Type B pancreatic cell (in vitro differentiated cells): ENCODE measurements at regions not wholly inside any gene's neighbourhood (a gene's known extent, or its start where the extent isn't known, plus 50 kb on each side); places are given as distances from the start of the nearest gene placed in this dataset.

Experiments
- DNase-seq: peaks from one replicate; pipeline ENCODE4 v3.0.0; 2021; ENCODE audit warnings: mixed read lengths; ENCODE audit not compliant: unreplicated experiment; ENCODE audit errors: extremely low spot score
- H3K27ac Mint-ChIP-seq: 2 replicates; pipeline ENCODE4 v1.8.0; 2021; ENCODE audit warnings: mild to moderate bottlenecking, mixed read lengths
- H3K27me3 Mint-ChIP-seq: 2 replicates; pipeline ENCODE4 v1.8.0; 2021; ENCODE audit warnings: mixed read lengths
- H3K36me3 Mint-ChIP-seq: 2 replicates; pipeline ENCODE4 v1.8.0; 2021; ENCODE audit warnings: mixed read lengths
- H3K4me1 Mint-ChIP-seq: one replicate; pipeline ENCODE4 v1.8.0; 2021; ENCODE audit warnings: mixed read lengths; ENCODE audit not compliant: unreplicated experiment
- H3K4me3 Mint-ChIP-seq: 2 replicates; pipeline ENCODE4 v1.8.0; 2021; ENCODE audit warnings: mild to moderate bottlenecking, mixed read lengths
- H3K9me3 Mint-ChIP-seq: 2 replicates; pipeline ENCODE4 v1.8.0; 2021; ENCODE audit warnings: mixed read lengths
- TF ChIP-seq, protein P1 (sequence below): fragments of 200-600 bp; sonication (generic); conservative IDR thresholded peaks from 2 replicates; pipeline ENCODE4 v1.5.0; 2021; ENCODE audit warnings: antibody characterized with exemption, mild to moderate bottlenecking

DNA sequence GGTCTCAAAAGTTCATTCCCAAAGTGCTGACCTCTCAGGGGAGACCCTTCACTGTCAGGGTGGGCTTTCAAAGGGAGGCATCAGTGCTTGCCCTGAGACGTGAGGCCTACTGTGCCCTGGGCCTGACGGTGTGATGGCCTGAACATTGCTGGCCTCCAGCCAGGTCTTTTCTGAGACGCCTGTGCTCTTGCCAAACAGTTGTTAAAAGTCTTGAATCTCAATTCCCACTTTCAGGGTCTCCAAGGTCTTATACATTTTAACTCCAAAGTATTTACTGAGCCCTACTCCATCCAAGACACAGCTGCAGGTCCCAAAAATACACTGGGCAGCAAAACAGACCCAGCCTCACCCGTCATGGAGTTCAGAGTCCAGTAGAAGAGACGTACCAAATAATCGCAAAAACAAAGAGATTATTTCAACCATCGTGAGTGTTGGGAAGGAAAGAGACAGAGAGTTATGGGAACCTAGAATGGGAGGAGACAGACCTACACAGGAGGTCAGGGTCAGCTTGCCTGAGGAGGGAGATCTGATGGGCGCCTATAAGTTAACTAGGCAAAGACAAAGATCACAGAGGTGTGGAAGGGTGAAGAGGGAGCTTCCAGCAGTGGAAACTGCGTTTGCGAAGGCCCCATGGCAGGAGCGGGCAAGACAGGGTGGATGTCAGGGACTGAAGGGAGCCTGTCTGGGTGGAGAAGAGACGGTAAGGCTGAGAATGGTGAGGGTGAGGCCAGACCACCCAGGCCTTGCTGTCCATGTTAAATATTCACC, 446.3 kb downstream of the PREX1 start:
- Mint-ChIP-seq H3K4me1 (peaks cover 27% of the 10 kb centered on the region), H3K36me3 (no peaks in the 10 kb centered on the region), H3K4me3 (no peak overlapping the region), H3K27me3 (no peaks in the 10 kb centered on the region), H3K9me3 (no peaks in the 10 kb centered on the region), H3K27ac (no peak overlapping the region)
- TF ChIP-seq, protein P1, sequence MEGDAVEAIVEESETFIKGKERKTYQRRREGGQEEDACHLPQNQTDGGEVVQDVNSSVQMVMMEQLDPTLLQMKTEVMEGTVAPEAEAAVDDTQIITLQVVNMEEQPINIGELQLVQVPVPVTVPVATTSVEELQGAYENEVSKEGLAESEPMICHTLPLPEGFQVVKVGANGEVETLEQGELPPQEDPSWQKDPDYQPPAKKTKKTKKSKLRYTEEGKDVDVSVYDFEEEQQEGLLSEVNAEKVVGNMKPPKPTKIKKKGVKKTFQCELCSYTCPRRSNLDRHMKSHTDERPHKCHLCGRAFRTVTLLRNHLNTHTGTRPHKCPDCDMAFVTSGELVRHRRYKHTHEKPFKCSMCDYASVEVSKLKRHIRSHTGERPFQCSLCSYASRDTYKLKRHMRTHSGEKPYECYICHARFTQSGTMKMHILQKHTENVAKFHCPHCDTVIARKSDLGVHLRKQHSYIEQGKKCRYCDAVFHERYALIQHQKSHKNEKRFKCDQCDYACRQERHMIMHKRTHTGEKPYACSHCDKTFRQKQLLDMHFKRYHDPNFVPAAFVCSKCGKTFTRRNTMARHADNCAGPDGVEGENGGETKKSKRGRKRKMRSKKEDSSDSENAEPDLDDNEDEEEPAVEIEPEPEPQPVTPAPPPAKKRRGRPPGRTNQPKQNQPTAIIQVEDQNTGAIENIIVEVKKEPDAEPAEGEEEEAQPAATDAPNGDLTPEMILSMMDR = no peak
- DNase-seq = no peak

DNA sequence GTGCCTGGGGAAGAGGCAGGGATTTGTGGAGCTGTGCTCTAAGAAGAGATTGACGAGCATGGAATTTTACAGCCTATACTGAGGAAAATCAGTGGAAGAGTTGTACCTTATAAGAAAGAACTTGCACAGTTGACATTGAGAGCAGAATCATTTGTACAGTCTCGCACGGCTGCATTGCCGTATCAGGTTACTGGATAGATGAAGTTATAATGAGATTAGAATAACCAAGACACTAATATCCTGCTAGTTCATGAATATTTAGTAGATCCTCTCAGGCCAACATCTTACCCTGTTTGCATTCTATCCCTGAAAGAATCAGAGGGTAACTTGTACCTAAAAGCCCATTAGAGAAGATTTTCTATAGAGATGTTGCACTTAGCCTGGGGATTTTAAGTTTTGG, 447.1 kb downstream of the PREX1 start:
- H3K9me3 Mint-ChIP-seq = no peaks in the 10 kb centered on the region

DNA sequence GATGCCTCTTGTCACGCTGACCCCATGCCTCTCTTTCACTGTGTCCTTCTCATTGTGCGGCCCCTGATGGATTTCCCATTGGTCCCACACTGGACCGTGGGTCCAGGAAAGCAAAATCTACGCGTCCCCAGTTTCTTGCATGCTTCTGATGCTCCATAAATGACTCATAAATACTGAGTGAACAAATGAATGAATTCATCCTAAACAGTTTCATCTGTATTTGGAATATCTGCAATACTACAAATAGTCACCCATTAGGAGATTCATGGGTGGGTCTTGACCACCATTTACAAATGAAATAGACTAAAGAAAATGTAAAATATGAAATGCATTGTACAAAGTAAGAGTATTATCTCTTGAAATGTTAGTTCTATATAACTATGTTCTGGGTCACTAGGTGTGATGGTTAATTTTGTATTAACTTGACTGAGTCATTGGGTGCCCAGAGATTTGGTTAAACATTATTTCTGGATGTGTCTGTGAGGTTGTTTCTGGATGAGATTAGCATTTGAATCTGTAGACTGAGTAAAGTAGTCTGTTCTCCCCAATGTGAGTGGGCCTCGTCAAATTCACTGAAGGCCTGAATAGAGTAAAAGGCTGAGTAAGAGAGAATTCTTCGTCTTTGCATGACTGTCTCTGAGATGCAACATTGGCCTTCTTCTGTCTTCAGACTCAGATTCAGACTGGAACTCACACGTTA, 448.7 kb downstream of the PREX1 start:
- no peak overlapping the region for H3K27ac Mint-ChIP-seq
- no peaks in the 10 kb centered on the region for H3K9me3 Mint-ChIP-seq
- no peaks in the 10 kb centered on the region for H3K36me3 Mint-ChIP-seq
- peaks cover 43% of the 10 kb centered on the region for H3K4me1 Mint-ChIP-seq
- H3K27me3 Mint-ChIP-seq = peaks cover 7% of the 10 kb centered on the region
- DNase-seq = no peak
- H3K4me3 Mint-ChIP-seq = no peak overlapping the region
- TF ChIP-seq, protein P1 = no peak

More for the DNA sequence above, 447.1 kb downstream of the PREX1 start:
- DNase-seq = no peak
- H3K4me1 Mint-ChIP-seq = peaks cover 29% of the 10 kb centered on the region
- TF ChIP-seq, protein P1 = no peak
- no peaks in the 10 kb centered on the region for H3K36me3 Mint-ChIP-seq
- no peak overlapping the region for H3K27ac Mint-ChIP-seq
- H3K27me3 Mint-ChIP-seq = peaks cover 1% of the 10 kb centered on the region
- H3K4me3 Mint-ChIP-seq = peak overlapping the region; percentile 38

DNA sequence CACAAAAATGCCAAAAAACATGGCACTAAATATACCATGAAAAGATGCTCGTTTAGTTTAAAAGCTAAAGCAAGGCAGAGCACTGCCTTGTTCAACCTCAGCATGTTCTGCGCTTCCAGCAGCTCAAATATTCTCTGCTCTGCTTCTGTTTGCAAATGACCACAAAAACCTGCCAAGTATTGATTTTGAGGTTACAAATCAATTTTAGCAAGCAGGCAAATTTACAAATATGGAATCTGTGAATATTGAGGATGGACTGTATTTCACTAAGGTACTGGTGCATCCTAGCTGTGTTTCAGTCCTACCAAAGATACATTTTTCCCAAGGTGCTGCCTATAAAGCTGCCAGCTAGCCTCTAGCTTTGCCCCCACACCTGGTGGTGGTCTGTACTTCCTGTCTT, 449.9 kb downstream of the PREX1 start:
- H3K4me3 Mint-ChIP-seq = no peak overlapping the region
- DNase-seq = no peak
- peaks cover 53% of the 10 kb centered on the region for H3K4me1 Mint-ChIP-seq
- H3K36me3 Mint-ChIP-seq = no peaks in the 10 kb centered on the region
- TF ChIP-seq, protein P1 = no peak
- no peaks in the 10 kb centered on the region for H3K9me3 Mint-ChIP-seq
- no peak overlapping the region for H3K27ac Mint-ChIP-seq
- H3K27me3 Mint-ChIP-seq = peaks cover 12% of the 10 kb centered on the region

DNA sequence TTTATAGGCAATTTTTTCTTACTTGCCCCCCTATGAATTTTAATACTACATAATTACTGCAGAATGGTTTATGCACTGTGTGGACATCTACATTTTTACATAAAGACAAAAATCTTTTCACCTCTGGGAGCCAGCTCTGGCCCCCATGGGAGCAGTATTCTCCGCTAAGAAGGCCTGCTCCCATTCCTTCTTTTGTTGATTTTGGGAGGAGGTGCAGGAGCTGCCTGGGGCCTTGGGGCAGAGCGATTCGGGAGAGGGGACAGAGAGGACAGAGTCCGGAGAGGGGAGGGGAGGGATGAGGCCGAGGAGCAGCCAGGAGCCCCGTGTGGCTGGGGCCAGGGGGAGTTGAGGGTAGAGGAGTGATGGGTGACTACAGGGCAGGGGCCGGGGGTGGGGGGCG, 452.0 kb downstream of the PREX1 start:
- Mint-ChIP-seq H3K9me3 (no peaks in the 10 kb centered on the region), H3K36me3 (no peaks in the 10 kb centered on the region), H3K27me3 (peaks cover 12% of the 10 kb centered on the region), H3K27ac (peak overlapping the region; percentile 49), H3K4me3 (peak overlapping the region; percentile 54), H3K4me1 (peaks cover 44% of the 10 kb centered on the region)
- TF ChIP-seq, protein P1 = no peak
- no peak for DNase-seq
